ENCODE measurements at regions not wholly inside any gene's neighbourhood (a gene's known extent, or its start where the extent isn't known, plus 50 kb on each side); places are given as distances from the start of the nearest gene placed in this dataset.

GRCh38 chr1:213820362-213821149 is 167.2 kb upstream of the PROX1 start:
- no peak for FAIRE-seq

- FAIRE-seq = no peak
Measured at GRCh38 chr1:213821175-213821942, 166.4 kb upstream of the PROX1 start.

GRCh38 chr1:213821943-213822334 is 165.8 kb upstream of the PROX1 start:
- no peak for FAIRE-seq

- no peak for FAIRE-seq
Measured at GRCh38 chr1:213826891-213827290, 160.9 kb upstream of the PROX1 start.

GRCh38 chr1:213828867-213829266 is 158.9 kb upstream of the PROX1 start:
- no peak for FAIRE-seq

GRCh38 chr1:213829780-213830179 is 158.0 kb upstream of the PROX1 start:
- FAIRE-seq = no peak

- no peak for FAIRE-seq
Measured at GRCh38 chr1:213830371-213830770, 157.4 kb upstream of the PROX1 start.

- FAIRE-seq = no peak
Measured at GRCh38 chr1:213840575-213840974, 147.2 kb upstream of the PROX1 start.

- no peak for FAIRE-seq
Measured at GRCh38 chr1:213844632-213845031, 143.1 kb upstream of the PROX1 start.

- FAIRE-seq = no peak
Measured at GRCh38 chr1:213852107-213852506, 135.7 kb upstream of the PROX1 start.

GRCh38 chr1:213858581-213858980 is 129.2 kb upstream of the PROX1 start:
- no peak for FAIRE-seq

- no peak for FAIRE-seq
Measured at GRCh38 chr1:213861841-213862240, 125.9 kb upstream of the PROX1 start.

- FAIRE-seq = no peak
Measured at GRCh38 chr1:213864091-213864490, 123.7 kb upstream of the PROX1 start.

- FAIRE-seq = no peak
Measured at GRCh38 chr1:213868482-213868881, 119.3 kb upstream of the PROX1 start.

- no peak for FAIRE-seq
Measured at GRCh38 chr1:213871179-213871578, 116.6 kb upstream of the PROX1 start.

- no peak for FAIRE-seq
Measured at GRCh38 chr1:213874789-213875188, 113.0 kb upstream of the PROX1 start.

GRCh38 chr1:213876531-213876930 is 111.2 kb upstream of the PROX1 start:
- FAIRE-seq = no peak

GRCh38 chr1:213883618-213884017 is 104.2 kb upstream of the PROX1 start:
- no peak for FAIRE-seq

- no peak for FAIRE-seq
Measured at GRCh38 chr1:213884402-213884801, 103.4 kb upstream of the PROX1 start.

GRCh38 chr1:213884942-213885341 is 102.8 kb upstream of the PROX1 start:
- no peak for FAIRE-seq

- FAIRE-seq = no peak
Measured at GRCh38 chr1:213887842-213888241, 99.9 kb upstream of the PROX1 start.

- FAIRE-seq = no peak
Measured at GRCh38 chr1:213891989-213892902, 95.5 kb upstream of the PROX1 start.

GRCh38 chr1:213898684-213899083 is 89.1 kb upstream of the PROX1 start:
- FAIRE-seq = no peak

All from colon (tissue), 2 donors.